ENCODE measurements at regions not wholly inside any gene's neighbourhood (a gene's known extent, or its start where the extent isn't known, plus 50 kb on each side); places are given as distances from the start of the nearest gene placed in this dataset.

DNA sequence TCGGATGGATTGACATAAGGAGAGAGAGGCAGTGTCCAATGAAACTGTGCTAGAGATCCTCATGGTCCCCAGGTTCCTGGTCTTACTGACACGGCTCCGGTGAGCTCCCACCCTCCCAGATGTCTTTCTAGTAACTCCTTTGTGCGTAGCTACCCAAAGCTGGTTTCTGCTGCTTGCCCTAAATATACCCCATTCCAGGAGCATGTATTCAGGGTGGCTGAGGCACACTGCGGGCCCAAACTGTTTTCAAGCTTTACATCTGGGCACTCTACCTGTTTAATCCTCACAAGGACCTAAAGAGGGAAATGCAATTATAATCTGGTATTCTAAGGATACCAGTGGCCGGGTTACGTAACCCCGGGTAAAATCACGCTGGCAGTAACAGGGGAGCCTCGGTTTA is 161.2 kb upstream of the NSMCE3 start:
- TF ChIP-seq POLR2A (IDR thresholded peaks at IDR 0.05), result no peak
- no peak for TF ChIP-seq CTCF (IDR thresholded peaks at IDR 0.05)
